GM18907 (cell line): ENCODE measurements at regions not wholly inside any gene's neighbourhood (a gene's known extent, or its start where the extent isn't known, plus 50 kb on each side); places are given as distances from the start of the nearest gene placed in this dataset.

Source experiments
- ATAC-seq: cut with Tn5 transposase; IDR thresholded peaks from one replicate; pipeline ENCODE4 v1.9.1; 2021; ENCODE audit warnings: mild to moderate bottlenecking, moderate library complexity; ENCODE audit not compliant: unreplicated experiment

GRCh38 chr2:122519821-122520611 lies 764.6 kb downstream of the TSN start:
- no peak for ATAC-seq

- ATAC-seq, result no peak
Measured at GRCh38 chr2:122523143-122523542, 767.7 kb downstream of the TSN start.

GRCh38 chr2:122523981-122524380 lies 768.5 kb downstream of the TSN start:
- no peak for ATAC-seq

- no peak for ATAC-seq
Measured at GRCh38 chr2:122525336-122525735, 769.9 kb downstream of the TSN start.

- no peak for ATAC-seq
Measured at GRCh38 chr2:122528061-122528460, 772.6 kb downstream of the TSN start.

GRCh38 chr2:122528958-122529705 lies 773.7 kb downstream of the TSN start:
- no peak for ATAC-seq

GRCh38 chr2:122530814-122531213 lies 775.4 kb downstream of the TSN start:
- ATAC-seq, result no peak

- no peak for ATAC-seq
Measured at GRCh38 chr2:122531290-122532071, 776.0 kb downstream of the TSN start.

- ATAC-seq, result no peak
Measured at GRCh38 chr2:122532072-122532344, 776.6 kb downstream of the TSN start.

- ATAC-seq, result no peak
Measured at GRCh38 chr2:122532481-122532880, 777.0 kb downstream of the TSN start.

- ATAC-seq, result no peak
Measured at GRCh38 chr2:122535960-122536505, 780.6 kb downstream of the TSN start.

GRCh38 chr2:122539311-122539710 lies 783.9 kb downstream of the TSN start:
- no peak for ATAC-seq

- ATAC-seq, result no peak
Measured at GRCh38 chr2:122539920-122540319, 784.5 kb downstream of the TSN start.

- no peak for ATAC-seq
Measured at GRCh38 chr2:122542236-122542635, 786.8 kb downstream of the TSN start.

- no peak for ATAC-seq
Measured at GRCh38 chr2:122542646-122543045, 787.2 kb downstream of the TSN start.

GRCh38 chr2:122543815-122544214 lies 788.4 kb downstream of the TSN start:
- ATAC-seq, result no peak

GRCh38 chr2:122545821-122546220 lies 790.4 kb downstream of the TSN start:
- ATAC-seq, result no peak

- ATAC-seq, result no peak
Measured at GRCh38 chr2:122562775-122563174, 807.3 kb downstream of the TSN start.

GRCh38 chr2:122563781-122564180 lies 808.3 kb downstream of the TSN start:
- ATAC-seq, result no peak

GRCh38 chr2:122564843-122565242 lies 809.4 kb downstream of the TSN start:
- ATAC-seq, result no peak

GRCh38 chr2:122565364-122565763 lies 809.9 kb downstream of the TSN start:
- ATAC-seq, result no peak
